ENCODE measurements at regions not wholly inside any gene's neighbourhood (a gene's known extent, or its start where the extent isn't known, plus 50 kb on each side); places are given as distances from the start of the nearest gene placed in this dataset.

DNA sequence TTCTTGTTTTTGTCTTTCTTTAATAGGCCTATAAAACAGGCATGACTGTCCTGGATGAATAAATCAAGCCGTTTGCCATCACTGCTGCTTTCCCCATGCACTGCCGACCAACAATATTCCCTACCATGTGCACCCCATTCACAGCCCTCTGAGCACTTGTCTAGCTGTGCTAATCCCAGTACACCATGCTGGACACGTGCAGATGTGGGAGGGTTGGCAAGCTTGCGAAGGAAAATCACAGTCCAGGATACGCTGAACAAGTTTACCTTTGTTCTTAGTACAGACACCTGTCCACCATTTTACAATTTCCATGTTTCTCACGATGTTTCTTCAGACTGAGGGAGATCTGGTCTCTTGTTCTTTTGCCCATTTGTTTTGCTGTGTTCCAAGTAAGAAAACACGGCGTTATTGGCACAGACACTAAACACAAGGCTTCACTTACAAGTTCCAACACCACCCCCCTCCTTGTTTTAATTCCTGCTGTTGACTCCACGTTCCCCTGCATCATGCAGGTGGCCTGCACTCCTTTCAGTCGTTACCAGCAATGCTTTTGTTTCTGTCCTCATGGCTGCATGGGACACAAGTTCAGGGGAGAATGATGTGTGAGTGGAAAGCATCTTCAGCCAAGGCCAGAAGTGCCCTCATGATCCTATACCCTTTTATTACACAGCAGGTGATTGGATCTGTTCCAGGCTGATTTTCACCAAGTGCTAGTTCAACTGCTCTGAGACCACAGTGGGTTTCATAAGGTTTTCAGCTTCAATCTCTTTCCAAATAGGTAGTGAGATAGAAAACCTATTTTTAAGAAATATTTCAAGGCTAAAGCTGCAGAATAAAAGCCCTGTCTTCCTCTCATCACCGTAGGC lies 608.9 kb downstream of the IRX1 start:
- DNase-seq, result no peak

- no peak for DNase-seq
Observed at GRCh38 chr5:4205398-4205797, 609.8 kb downstream of the IRX1 start.

DNA sequence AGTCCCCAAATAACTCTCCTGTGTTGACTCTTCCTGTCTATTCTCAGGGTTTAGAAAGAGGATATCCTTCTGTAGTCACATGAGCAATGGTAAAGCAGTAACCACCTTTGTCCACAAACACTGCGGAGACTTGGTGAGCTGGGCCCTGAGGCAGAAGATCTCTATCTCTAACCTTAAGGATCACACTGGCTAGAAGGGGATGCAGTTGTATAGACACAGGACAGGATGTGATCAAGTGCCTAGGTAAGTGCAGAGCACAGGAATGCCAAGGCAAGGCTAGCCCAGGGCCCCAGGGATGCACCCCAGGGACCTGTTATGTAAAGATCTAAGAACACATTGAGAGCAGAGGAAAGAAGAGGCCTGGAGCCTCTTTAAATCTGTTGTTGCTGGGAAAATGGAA lies 610.5 kb downstream of the IRX1 start:
- no peak for DNase-seq

GRCh38 chr5:4207486-4207885 lies 611.9 kb downstream of the IRX1 start:
- DNase-seq, result no peak

GRCh38 chr5:4208537-4208936 lies 612.9 kb downstream of the IRX1 start:
- no peak for DNase-seq

- DNase-seq, result no peak
Observed at GRCh38 chr5:4208996-4209395, 613.4 kb downstream of the IRX1 start.

DNA sequence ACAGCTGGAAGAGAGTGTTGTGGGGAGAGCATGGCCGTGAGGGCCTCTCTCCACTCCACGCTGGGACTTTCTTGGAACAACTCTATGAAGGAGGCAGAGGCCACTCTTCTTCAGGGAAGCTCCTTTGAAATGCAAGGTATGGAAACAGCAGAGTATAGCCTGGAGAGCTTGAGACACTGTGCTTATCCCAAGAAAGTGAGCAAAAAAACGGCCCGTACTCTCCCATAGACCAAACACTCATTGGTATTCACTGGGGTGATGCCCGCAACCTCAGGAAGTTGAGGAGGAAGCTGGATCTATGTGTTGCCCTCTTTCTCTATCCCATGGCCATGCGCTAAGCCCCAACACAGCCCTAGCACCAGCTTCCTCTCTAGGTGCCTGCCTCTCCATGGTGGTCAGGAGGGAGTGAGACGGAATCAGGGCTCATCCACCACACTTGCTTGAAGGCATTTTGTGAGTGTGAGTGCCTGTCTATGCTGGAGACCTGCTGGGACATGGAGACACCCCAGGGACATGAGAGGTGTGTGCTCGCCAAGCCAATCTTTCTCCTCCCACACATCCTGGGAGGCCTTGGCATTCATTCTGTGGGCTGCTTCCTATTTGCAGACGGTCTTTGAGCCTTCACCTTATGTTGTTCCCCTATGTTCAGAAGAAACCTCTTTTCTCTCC lies 616.6 kb downstream of the IRX1 start:
- no peak for DNase-seq

GRCh38 chr5:4212981-4213819 lies 617.6 kb downstream of the IRX1 start:
- no peak for DNase-seq

DNA sequence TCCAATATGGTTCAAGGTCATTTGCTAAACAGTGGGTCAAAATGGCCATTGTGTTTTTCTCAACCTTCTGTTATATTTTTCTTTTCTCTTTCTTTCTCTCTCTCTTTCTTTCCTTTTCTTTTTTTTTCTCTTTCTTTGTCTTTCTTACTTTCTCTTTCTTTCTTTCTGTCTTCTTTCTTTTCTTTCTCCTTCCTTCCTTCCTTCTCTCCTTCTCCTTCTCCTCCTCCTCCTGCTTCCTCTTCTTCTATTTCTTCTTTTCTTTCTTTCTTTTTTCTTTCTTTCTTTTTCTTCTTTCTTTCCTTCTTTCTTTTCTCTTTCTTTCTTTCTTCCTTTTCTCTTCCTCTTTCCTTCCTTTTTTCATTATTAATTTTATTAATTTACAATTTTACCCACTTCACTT lies 619.5 kb downstream of the IRX1 start:
- DNase-seq, result no peak

- no peak for DNase-seq
Observed at GRCh38 chr5:4216142-4216541, 620.5 kb downstream of the IRX1 start.

DNA sequence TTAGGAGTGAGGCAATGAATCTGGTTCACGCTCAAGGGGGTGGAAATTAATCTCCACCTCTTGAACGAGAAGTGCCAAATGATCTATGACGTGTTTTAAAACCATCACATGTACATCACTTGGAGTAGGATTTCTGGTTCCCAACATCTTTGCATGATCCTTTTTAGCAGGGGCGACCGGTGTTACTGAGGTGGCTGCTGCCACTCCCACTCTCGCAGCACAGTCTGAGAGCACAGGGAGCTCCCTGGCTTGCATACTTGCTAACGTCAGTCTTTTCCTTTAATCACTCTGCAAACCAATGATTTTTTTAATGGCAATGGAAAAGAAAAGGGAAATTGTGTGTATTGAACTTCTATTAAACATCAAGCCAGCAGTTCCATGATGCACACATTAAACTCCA lies 624.4 kb downstream of the IRX1 start:
- no peak for DNase-seq

- DNase-seq, result no peak
Observed at GRCh38 chr5:4221048-4221447, 625.4 kb downstream of the IRX1 start.

GRCh38 chr5:4222147-4222546 lies 626.5 kb downstream of the IRX1 start:
- no peak for DNase-seq

- no peak for DNase-seq
Observed at GRCh38 chr5:4222821-4223220, 627.2 kb downstream of the IRX1 start.

GRCh38 chr5:4225741-4226140 lies 630.1 kb downstream of the IRX1 start:
- DNase-seq, result no peak

GRCh38 chr5:4226565-4226964 lies 630.9 kb downstream of the IRX1 start:
- DNase-seq, result no peak

DNA sequence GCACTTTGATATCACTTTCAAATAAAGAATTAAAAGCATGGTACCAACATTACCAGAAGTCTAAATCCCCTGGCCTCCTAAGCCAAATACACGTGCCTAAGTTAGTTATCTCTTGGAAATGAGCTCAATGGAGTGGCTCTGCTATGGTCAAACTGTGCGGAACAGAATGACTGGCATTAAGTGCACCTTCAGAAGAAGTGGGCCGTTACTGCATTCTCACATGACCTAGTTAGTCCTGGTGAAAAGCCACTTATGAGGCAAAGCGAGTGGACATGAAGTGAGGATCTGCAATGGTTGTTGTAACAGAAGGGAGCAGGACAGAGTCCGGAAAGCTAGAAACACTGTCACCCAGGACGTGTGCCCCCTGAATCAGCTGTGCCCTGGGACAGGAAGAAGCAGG lies 633.1 kb downstream of the IRX1 start:
- DNase-seq, result no peak

GRCh38 chr5:4229414-4230292 lies 634.0 kb downstream of the IRX1 start:
- no peak for DNase-seq

- no peak for DNase-seq
Observed at GRCh38 chr5:4230471-4230785, 634.8 kb downstream of the IRX1 start.

GRCh38 chr5:4230786-4231641 lies 635.4 kb downstream of the IRX1 start:
- DNase-seq, result no peak

DNA sequence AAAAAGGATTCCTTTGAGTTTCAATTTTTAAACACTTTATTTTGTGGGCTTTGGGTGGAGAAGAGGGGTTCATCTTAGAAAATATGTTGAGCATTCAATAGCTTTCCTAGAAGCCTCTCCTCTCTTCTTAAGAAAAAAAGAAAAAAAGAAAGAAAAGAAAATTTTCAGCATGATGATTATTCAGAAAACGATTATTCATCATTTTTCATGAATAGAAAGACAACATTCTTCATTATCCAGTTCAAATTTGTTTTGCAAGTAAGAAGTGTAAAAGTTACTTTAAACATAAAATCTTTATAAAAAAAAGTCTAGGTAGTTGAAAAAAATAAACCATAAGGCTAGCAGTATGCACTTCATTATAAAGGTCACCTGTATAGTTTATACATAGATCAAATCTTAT lies 636.5 kb downstream of the IRX1 start:
- no peak for DNase-seq

DNA sequence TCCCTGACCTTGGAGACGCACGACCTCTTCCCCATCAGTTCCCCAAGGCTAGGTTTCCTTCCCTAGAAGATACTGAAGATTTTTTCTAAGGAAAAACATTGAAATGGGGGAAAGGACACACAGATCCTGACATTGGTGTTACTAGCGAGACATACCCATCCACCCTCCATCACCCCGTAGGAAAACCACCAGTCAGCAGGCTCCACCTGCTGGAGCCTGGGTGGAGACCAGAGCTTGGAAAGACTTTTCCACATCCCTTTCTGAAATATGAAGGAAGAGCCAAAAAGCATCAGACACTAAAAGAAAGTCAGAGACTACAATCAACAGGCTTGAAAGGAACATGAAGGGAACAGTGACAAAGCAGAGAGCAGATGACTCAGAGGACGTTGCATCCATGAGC lies 638.0 kb downstream of the IRX1 start:
- no peak for DNase-seq
